ENCODE measurements at regions not wholly inside any gene's neighbourhood (a gene's known extent, or its start where the extent isn't known, plus 50 kb on each side); places are given as distances from the start of the nearest gene placed in this dataset.

DNA sequence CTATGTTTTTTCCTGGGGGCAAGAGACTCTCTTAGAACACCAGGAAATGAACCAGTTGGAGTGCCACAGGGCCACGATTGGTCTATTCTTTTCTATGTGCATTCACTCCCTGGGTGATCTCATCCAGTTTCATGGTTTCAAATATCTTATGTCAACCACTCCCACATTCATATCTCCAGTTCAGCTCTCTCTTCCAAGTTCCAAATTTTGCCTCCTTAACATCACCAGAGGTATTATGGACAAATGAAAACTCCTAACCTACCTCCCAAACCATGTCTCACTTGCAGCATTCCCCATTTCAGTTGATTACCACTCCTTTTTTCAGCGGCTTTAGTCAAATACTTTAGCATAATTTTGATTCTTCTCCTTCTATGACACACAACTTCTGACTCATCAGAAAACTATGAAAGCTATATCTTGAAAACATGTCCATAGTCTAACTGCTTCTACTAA lies 203.1 kb upstream of the SEMA6D start:
- DNase-seq (ENCODE audit: low spot score): no peak

DNA sequence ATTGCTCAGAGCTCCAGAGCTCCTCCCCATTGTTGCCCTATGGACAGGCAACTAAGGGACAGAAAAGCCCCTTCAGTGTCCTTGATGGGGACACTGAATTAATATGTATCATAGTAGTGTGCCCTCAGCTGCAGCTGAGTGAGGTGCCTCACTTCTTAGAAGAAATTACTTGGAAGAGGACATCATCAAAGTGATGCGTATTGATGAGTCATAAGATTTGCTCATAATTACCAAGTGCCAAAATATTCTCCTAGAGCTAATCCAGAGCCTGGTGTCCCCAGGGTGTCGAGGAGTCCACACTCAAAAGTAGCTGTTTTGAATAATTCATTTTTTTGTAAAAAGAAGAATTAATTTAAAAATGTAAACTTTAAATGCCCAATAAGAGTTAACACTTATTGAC lies 200.7 kb upstream of the SEMA6D start:
- DNase-seq (ENCODE audit: low spot score): no peak

DNA sequence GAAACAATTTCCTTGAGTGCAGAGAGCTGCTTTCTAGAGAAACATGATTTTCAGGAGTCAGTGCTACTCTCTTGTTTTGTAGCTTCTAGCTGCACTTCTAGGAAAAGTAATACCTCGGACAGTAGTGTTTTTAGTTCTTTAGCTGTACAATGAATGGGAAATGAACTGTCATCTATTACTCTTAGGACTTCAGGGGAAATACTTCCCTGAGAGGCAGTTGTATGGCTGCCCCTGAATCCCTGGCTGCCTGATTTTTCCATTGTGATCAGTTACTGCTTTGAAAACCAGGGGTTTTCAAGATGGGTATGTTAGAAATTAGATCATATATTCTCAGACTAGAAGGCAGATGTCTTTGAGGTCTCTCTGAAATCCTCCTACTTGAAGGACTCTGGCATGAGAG lies 200.3 kb upstream of the SEMA6D start:
- no peak for DNase-seq (ENCODE audit: low spot score)

DNA sequence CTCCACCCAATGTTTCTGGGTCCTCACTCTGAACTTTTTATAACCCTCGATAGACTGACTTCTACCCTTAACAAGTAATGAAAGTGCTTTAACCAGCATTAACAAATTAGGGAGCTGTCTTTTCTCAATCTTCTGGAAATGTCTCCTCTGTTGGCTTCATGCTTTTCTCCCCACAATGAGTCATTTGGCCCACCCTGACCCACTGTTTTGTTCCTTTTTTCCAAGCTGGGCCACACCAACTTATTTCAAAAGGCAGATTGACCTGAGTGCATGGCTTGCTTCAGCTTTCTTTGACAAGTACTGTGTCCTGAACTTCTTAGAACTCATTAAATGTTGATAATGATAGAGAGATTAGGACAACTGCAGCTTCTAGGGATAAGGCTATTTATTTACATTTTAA lies 199.6 kb upstream of the SEMA6D start:
- DNase-seq (ENCODE audit: low spot score): no peak

DNA sequence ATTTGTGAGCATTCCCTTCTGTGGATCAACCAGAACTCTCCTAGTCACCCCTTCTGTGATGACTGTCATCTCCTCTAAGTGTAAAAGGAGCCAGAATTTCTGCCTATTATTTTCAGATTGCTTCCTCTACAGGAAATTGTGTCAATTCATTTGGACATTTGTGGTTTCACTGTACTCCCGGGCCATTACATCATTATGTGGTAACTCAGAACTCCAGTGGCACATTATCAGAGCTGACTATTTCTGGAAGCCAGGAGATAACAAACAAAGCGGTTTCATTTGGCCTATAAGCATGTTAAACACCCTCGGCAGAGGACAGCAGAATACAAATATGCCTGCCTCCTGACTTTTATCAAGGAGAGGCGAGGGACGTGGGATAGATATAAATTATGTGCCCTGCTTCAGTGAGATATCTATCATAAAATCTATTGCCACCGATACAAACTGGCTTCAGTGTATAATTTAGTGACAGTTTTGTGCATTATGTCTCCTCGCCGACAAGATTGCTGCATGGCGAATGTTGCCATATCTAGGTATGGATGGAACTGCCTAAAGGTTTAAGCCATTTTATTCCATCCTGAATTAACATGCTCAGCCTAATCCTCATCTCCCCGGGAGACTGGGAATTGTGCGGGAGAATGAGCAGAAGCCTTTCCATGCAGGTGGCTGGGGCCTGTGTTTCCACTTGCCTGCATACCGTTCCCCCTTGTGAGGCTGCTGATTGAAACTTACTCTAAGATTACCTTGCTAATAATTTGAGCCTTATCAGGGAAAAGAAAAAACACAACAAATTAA lies 193.4 kb upstream of the SEMA6D start:
- DNase-seq (ENCODE audit: low spot score): no peak

DNA sequence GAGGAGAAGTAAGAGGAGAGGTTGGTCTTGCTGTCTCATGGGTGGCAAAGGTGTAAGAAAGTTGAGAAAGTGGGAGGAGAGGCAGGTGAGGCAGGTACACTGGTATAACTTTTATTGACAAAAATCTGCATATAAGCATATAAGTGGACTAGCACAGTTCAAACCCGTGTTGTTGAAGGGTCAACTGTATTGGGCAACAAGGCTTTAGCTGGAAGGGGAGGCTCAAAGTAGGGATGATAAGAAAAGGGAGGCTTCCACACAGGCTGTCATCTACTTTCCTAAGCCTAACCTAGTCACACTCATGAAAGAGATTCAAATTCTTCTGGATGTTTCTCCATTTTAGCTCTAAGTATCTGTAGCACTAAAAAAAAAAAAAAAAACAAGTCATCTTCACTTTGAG lies 188.1 kb upstream of the SEMA6D start:
- no peak for DNase-seq (ENCODE audit: low spot score)

DNA sequence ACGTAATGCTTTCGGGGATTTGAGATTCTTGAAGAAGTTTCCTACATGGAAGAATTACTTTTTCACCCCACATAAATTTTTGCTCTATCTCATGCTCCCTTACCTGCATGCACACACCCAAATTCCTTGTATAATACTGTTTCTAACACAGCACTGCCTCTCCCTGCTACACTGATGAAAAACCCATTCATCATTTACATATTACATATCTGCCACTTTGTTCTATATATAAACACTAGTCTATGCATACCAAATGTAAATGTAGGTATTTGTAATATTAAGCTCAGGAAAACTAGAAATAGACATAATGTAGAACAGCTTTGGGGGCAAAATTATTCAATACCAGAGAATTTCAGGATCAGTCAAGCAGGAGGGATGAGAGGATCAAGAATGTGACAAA lies 182.6 kb upstream of the SEMA6D start:
- no peak for DNase-seq (ENCODE audit: low spot score)

DNA sequence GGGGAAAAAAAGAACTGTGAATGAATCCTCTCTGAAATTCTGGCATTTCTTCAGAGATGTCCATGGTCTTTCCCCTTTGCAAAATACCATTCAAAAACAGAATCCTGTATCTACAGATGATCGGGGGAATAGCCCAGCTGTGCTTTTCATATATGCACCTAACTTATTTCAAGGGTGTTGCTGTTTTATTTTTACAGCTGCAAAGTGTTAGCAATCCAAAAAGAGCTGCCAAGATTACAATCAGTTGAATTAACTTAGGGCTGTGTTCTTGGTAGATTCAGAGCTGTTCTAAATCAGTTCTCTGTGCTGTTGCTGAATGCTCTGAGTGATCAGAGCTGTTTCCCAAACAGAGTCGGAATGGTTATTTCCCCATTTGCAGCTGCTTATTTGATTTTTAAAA lies 175.7 kb upstream of the SEMA6D start:
- DNase-seq (ENCODE audit: low spot score): no peak

DNA sequence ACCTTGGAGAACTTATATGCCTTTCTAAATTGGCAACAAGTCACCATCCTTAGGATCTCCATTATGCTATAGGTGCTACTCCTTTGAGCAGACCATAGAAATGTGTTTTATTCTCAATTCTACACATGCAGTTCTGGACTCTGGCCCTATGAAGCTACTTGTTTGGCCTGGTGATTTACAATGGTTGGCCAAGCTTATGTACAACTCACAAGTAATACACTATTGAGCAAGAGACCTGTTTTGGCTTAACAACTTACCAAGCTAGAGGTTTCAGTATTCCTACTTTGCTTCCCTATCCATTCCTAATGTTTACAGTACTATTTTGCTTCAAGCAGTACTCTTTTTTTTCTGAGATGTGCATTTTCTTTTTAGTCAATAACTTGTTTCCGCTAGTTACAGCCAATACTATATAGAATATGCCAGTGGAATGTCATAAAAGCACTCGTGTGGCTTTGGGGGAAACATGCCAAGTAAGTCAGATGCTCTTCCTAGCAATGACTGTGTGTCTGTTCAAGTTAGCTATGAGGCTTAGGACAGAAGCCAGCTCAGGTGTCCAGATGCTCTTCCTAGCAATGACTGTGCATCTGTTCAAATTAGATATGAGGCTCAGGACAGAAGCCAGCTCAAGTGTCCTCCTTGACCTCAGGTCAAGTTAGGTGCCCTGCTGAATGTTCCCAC lies 174.9 kb upstream of the SEMA6D start:
- DNase-seq (ENCODE audit: low spot score): no peak

DNA sequence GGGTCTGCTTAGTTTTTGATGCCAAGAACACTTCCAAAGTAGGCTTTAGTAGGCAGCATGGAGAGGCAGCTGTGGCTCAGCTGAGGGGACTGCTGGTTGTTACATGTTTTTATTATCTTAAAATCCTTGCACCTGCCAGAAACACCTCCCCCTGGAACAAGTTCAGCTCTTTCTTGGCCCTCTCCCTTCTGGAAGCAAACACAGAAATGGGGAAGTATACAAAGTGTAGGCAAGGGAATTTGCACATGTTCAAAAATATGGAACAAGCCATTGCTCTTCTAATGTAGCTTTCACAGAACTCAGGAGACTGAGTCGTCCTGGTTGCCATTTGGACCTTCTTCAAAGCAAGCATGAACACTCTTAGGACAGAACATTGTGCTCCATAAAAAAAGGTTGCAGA lies 169.1 kb upstream of the SEMA6D start:
- DNase-seq (ENCODE audit: low spot score): no peak

DNA sequence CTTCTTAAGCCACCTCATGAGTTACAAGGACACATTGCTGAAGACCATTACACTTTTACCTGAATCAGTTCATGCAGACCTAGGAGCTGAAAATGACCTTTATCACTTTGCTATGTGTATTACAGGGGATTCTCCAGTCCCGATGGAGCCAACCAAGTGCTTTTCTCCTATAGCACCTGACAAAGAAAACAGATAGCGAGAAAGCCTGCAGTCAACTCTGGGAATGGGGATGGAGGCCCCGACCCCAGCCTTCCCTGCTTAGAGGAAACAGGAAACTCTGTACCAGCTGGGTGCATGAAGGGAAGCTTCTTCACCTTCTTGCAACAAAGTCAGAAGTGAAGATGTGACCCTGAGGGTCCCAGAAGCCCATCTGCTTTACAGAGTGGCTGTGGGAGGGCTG lies 168.3 kb upstream of the SEMA6D start:
- no peak for DNase-seq (ENCODE audit: low spot score)

DNA sequence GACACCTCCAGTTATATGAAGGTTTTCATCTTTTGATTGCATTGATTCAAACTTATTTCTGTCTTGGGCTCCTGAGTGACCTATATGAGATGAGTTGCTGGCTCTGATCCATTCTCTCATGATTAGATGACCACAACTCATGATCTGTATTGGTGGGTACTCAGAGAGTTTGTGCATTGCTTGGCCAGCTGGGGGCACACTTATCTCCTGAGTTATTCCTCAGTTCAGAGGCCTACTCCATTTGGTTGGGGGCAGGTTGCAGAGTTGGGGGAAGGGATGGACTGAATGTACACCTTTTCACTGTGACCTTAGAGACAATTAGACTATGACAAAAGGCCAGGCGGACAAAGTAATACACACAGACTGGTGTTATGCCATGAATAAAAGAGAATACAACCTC lies 166.2 kb upstream of the SEMA6D start:
- DNase-seq (ENCODE audit: low spot score): no peak

DNA sequence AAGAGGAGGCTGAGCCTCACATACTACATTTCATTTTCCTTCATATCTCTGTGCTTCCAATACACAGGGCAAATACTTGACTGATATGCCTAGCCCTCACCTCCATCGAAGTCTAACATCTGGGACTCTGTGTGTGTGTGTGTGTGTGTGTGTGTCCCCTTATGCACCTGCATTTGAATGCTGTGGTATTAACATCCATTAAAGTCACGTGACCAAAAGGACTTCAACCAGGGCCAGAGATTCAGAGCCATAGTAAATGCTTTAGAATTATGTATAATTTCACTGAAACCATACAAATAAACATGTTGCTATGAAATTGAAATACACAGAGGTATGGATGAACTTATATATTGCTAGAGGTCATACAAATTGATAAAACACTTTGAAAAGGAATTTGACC lies 165.8 kb upstream of the SEMA6D start:
- no peak for DNase-seq (ENCODE audit: low spot score)

DNA sequence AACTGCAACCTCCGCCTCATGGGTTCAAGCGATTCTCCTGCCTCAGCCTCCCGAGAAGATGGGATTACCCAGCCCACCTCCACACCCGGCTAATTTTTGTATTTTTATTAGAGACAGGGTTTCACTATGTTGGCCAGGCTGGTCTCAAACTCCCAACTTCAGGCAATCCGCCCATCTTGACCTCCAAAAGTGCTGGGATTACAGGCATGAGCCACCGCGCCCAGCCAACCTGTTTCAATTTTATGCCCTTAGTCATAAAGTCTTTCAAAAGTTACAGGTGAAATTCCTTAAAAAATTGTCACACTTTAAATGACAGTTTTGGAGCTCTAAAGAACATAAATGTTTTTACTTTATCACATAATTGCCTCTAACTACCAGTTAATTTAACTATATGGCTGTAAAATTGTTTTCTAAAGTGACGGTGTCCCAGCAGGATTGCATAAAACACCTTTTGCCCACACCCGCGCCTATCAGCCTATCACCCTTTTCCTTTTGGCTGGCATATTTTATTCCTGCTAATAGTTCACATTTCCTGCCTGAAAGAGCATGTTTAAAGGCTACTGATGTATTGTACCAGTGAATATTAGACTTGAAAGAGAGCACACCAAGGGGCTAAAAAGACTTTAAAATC lies 164.2 kb upstream of the SEMA6D start:
- DNase-seq (ENCODE audit: low spot score): no peak

DNA sequence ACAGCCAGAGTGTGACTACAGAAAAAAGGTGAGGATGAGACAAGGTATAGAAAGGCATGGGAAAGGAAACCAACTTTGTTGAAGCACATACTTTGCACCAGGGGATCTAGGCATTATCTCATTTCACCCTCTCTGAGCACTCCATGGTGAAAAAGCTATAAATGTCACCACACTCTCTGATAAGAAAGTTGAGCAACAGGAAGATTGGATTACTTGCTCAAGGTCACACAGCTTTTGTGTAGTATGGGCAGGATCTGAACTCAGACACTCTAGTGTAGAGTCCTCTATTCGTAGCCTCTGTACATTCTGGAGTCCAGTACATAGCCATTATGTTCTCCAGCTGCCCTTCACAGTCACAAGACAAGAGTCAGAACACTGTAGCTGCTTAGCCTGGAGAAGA lies 163.4 kb upstream of the SEMA6D start:
- no peak for DNase-seq (ENCODE audit: low spot score)

DNA sequence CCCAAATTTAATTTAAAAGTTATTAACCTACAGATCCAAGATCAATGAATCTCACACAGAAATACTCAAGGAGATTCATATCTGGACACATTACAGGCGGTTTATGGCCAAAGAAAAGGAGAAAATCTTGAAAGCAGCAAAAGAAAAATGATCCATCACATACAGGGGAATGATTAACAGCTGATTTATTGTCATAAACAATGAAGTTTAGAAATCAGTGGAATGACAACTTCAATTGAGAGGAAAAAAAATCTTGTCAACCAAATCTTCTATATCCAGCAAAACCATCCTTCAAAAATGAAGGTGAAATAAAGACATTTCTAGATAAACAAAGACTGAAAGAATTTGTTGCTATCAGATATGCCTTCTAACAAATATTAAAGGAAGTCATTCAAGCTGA lies 156.2 kb upstream of the SEMA6D start:
- DNase-seq (ENCODE audit: low spot score): no peak

DNA sequence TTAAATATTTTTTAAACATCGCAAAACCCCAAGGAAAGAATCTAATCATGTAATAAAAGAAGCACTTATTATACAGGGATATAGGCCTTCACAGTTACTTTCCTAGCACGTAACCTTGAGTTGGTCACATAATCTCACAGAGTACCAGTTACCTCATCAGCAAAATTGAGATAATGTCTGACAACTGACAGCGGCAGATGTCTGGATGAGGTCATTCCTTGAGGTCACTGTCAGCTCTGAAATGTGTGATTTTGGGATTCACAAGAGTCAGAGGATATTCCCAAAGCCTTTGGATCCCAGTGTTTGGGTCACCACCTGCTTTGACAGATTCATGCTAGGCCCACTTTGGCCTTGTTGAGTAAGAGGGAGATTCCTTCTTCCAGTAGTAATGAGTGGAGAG lies 151.4 kb upstream of the SEMA6D start:
- no peak for DNase-seq (ENCODE audit: low spot score)

DNA sequence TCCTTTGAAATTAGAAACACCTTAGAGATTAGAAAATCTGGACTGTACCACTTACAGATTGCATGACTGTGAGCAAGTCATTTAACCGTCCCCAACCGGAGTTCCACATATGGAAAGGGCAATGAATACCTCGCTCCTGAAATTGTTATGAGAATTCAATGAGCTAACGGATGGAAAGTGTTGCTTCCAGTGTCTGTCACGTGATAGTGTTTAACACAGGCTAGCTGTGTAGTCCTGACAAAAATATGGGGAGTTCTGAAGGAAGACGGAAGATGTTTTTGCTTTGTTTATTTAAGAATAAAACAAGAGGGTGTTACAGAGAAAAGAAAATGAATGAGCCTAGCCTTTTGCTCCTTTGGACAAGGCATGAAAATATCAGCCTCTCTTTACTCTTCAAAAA lies 150.7 kb upstream of the SEMA6D start:
- no peak for DNase-seq (ENCODE audit: low spot score)

DNA sequence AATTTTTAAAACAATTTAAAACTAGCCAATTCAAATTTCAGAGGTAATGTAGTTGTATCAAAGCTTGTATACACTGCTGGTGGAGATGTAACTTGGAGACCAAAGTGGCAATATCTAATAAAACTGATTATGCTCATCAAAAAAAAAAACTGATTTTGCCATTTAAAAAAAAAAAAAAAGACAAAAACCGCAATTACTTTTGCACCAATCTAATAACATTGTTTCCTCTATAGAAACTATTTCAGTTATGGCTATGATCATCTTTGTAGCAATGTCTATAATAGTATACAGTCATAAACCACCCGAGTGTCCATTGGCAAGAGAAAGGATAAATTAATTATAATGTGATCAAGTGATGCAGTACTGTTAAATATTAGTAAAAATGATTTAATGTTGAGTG lies 149.3 kb upstream of the SEMA6D start:
- DNase-seq (ENCODE audit: low spot score): no peak

DNA sequence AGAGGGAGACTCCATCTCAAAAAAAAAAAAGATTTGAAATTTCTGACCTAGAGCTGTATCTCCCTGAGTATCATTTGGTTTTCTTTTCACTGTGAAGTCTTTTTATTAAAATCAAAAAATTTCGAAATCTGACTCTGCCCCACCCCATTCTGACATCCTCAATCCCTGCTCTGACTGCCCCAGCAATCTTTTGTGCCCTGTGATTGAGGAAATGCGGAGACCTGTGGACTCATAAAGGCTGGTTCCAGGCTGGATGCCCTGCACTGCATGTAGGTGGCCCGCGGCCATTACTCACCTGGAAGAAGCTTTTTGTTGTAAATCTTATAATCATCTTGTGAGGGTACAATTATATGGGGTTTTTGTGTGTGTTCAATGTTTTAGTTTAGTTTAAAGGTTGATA lies 147.3 kb upstream of the SEMA6D start:
- no peak for DNase-seq (ENCODE audit: low spot score)

DNA sequence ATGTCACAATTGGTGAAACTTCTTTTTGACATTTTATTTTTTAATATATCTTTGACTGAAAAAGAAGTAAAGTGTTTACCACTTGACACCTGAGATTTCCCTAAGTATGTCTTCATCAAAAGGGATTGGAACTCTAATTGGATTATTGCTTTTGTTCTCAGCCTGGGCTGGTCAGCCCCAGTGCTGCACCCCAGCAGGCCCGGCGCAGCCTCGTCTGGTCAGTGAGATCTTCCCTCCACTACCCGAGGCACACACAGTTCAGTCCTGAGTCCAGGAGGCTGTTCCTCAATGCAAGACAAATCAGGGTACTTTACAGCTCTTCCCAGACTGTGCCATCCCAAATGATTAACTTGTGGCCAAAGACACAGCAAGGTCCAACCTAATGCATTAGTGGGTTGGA lies 146.9 kb upstream of the SEMA6D start:
- no peak for DNase-seq (ENCODE audit: low spot score)

DNA sequence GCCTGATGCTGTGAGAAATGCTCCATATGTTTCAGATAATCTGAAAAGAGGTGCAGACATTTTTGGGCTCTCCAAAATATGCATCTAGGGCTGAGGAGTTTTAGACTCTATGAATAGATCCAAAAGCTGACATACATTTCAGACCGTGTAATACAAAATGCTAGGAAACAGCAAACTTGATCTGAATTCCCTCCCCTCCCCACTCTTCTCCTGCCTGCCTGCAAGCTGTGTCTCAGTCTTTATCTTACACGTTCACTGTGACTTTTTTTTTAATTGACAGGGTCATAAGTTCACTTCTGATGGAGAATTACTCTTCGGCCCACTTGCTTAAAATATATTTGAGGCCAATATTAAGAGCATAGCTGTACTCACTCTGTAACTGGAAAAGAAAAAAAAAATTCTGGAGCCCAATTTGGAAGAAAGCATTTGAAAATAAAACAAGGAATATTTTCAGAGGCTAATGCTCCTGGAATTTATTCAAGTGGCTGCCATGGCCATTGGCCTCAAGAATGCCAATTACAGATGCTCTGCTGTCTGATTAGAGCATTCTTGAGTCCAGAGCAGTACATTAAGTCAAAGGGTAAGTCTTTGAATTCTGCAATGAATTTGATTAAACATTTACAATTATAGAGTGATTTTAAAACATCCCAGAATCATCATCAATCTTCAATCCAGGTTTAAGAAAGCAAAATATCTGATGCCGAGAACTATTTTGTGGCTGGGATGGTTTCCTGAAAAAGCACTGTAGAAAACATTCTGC lies 146.2 kb upstream of the SEMA6D start:
- DNase-seq (ENCODE audit: low spot score): no peak

DNA sequence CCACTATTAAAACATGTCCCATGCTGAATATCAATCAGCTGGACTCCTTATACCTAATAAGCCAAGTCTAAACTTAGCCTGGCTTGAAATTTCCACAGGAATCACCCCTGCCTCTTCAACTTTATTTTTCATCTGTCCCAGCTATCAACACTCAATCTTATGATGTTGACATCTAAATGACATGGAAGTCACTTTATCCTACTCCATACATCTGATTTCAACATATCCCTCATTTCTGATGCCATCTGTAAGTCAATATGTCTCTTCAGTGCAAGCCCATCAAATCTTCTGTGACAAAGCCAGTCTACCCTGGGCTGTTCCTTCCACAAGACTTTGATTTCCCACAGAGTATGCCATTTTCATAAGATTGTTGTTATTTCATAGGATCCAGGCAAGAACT lies 143.6 kb upstream of the SEMA6D start:
- DNase-seq (ENCODE audit: low spot score): no peak
